NCI-H446 treated with DMSO at 0.1 percent for 48 hours (cell line): ENCODE measurements at regions not wholly inside any gene's neighbourhood (a gene's known extent, or its start where the extent isn't known, plus 50 kb on each side); places are given as distances from the start of the nearest gene placed in this dataset.

Experiments
- DNase-seq: peaks from one replicate; lab custom pipeline; 2025; lab: John Stamatoyannopoulos, UW

DNA sequence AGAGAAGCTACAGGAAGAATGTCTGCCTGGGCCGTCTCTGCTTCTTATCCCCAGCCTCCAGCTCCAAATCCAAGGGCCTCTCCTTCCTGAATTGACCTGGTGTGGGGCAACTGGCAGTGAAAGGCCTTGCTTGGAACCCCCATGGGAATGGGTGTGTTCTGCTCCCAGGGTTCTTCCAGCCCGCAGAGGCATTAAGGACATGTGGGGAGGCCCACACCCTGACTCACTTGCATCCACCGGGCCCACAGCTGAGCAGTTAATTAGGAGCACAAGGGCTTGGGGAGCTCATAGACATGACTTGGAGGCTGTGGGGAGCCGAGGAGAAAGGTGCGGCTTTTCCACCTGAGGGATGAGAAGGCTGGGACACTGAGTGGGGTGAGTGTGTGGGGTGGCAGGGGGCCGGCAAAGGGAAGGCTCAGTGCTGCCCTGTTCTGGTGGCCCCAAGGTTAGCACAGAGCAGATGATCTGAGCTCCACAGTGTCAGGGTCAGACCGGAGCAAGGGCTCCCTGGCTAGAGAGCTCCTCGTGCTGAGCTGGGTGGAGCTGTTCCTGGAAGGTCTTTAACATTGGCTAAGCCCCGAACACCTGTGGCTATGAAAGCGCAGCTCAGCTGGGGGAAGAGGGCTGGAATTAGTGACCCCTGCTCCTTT, 64.5 kb upstream of the NECTIN1 start:
- DNase-seq: no peak

DNA sequence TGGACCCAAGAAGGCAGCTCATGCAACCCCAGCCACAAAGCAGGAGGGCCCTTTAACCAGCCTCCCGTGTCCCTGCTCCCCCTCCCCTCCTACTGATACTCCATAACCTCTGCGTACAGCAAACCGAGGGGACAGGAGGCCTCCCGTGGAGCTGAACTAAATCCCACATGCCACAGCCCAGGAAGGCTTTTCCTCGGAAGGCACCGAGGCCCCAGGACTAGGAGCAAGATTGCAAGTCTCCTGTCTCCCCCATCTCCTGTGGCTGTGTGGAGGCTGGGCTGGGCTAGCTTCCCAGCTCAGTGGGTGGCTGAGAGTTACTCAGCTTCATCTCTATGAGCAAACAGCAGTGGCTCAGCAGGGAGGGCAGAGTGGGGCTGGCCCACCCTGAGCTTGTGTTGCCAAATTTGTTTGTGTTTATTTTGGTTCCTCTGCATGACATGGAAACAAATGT, 62.7 kb upstream of the NECTIN1 start:
- no peak for DNase-seq

DNA sequence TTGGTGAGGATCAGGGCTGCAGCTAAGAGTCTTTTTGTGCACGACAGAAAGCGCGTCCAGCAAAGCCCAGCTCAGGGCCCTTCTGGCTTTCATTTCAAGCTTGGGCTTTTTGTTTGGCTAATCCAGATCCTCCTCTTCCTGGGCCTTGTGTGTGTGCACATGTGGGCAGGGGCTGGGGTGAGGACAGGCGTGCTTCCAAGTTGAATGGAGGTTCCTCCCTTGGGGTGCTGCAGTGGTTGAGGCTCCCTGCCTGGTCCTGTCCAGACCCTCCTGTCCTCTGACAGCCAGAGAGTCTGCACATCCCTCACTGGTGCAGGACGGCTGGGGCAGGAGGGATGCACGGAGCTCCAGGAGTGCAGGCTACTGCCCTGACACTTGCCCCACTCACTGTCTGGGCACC, 62.0 kb upstream of the NECTIN1 start:
- DNase-seq: no peak

DNA sequence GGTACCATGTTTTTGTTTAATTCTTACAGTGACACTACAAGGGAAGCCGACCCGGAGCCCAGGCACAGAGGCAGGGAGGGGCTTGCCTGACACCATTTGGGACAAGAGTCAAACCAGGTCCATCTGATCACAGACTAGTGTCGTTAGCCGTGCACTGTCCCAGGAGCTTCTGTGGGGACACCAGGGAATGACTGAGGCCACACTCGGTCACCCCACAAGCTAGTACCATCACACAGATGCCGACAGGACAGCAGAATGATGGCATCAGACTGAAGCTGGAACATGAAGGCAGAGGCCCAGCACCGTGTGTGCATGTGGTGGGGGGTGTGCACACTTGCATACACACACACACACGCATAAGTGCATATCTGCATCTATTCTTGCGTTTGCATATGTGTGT, 61.5 kb upstream of the NECTIN1 start:
- DNase-seq: no peak

DNA sequence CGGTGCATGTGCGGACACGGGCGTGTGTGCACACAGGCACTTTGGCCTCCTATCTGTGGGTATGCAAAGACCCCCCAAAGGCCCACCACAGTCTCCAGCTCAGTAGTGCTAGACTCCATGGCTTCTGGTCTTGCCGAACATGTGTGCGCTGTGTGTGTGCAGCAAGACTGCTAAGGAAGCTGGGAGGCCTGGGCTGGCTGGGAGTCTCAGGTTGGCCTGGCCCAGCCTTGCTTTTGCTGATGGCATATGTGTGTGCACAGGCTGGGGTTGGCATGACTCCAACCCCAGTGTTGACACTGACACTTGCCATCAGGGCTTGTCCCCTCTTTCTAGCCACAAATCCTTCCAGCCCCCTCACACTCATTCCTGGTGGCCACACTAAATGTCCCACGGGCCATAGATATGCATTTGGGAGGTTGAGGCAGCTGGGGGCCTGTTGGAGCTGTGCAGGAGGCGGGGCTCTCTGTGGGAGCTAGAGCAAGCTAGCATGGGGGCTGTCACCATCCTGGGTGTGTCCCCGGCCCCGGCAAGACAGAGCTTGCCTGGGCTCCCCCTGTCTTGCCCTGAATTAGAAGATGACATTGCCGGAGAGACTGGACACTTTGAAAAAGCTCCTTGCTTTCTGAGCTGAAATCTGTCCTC, 60.9 kb upstream of the NECTIN1 start:
- DNase-seq: no peak

DNA sequence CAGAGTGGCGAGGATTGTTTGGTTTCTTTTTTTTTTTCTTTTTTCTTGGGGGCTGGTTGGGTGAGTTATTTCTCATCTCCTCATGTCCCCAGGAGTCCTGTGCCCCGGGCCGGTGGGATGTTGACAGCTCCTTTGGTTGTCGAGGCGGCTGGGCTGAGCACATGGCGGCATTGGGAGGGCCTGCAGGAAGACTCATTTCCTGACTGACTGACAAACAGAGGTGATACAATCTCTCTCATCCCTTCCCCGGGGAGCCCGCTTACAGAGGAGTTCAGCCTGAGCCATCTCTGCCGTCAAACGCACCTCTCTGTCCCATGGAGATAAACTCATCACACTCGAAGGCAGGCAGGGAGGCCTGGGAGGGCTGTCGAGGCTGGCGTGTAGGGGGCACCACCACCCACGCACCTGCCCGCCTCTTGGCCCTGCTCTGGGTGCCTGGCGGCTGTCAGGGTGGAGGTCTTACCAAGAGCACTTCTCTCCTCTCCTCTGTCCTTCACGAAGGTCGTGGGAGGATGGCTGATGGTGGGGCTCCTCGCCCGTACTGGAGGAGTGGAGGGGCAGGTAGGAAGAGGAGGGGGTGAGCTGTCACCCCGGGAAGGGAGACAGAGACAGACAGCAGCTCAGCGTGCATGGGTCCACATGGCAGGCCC, 60.0 kb upstream of the NECTIN1 start:
- no peak for DNase-seq

DNA sequence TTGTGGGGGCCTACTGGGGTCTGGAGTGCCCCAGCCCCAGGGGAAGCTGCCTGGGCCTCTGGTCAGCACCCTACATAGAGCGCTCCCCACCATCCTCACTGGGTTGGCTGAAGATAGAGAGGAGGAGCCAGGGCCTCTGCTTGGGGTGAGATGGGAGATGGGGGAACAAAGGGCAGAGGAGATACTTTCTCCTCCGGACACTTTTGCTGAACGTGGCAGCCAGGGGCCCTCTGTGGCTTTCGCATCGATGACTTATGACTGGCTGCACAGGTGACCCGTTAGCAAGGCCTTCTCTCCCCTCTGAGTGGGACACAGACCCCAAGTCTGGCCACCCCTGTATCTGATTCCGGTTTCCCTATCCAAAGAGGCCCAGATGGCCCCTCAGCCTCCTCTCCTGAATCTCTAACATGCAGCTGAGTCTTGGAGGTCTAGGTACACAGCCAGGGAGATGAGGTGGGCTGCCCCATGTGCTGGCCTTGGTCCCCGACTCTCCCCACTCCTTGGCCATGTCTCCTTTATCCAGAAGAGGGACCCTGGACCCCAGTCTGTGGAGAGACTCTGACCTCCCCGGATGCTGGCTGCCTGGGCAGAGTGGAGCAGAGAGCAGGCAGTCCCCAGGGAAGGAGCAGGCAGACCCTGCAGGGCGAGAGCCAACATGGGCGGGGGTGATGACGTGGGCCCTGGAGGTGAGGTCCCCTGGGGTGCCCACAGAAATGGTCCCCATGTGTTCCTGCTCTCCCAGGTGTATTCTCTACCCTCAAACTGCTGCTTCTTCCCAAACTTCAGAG, 59.3 kb upstream of the NECTIN1 start:
- no peak for DNase-seq

DNA sequence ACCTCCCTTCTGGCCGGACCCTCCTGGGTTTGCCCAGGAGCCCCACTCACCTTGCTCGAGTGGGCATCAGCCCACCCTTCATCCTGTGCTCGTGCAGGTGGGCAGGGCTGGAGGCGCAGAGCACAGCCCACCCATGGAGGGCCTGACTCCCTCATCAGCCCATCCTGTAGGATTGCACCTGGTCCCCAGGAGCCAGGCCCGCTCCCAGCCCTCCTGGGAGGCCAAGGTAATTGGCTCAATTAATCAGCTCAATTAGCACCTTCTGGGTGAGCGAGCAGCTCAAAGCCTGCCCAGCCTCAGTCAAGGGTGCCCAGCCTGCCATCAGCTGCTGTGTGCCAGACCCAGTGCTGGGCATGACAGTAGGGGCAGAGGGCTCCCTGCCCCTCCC, 58.1 kb upstream of the NECTIN1 start:
- no peak for DNase-seq

DNA sequence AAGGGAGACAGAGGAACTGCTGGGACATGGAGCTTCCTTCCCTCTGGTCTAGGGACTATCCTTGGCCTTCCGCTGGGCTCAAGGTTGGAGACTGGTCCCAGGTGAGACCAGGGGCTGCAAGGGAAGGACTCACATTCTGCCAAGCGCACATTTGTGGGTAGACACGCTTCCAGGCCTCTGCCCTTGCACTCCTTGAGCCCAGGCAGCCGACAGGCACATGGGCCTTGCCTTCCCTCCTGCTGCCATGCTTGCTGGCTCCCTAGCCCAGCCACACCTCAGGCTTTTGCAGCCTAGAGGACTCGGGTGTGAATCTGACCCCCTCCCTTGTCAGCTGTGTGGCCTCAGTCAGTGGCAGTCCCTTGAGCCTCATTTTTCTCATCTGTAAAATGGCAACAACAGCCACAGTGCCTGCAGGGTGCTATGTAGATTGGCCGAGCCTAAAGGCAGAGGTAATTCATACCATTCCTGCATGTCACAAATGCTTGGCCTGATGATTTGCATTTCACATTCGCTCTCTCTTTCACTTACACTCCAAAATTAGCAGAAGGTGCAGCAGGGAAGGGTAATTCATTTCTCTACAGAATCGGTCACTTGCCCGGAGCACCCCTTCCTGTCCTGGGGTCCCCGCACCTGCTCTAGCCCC, 57.6 kb upstream of the NECTIN1 start:
- DNase-seq: no peak

DNA sequence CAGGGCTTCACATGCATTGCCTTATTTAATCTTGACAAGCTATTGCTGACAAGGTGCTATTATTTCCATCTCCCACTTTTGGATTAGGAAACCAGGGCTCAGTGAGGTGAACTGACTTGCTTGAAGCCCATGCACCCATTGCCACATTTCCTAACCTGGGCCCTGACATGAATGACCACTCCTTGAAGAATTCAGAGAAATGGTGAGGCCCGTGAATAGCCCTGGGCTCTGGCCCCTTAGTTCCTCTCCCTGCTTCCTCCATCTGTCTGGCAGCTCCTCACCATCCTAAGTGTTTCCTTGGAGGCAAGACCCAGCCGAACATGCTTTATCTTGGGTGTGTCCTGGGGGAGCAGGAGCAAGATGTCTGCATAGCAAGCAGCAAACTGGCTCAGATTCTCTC, 56.1 kb upstream of the NECTIN1 start:
- DNase-seq: no peak

DNA sequence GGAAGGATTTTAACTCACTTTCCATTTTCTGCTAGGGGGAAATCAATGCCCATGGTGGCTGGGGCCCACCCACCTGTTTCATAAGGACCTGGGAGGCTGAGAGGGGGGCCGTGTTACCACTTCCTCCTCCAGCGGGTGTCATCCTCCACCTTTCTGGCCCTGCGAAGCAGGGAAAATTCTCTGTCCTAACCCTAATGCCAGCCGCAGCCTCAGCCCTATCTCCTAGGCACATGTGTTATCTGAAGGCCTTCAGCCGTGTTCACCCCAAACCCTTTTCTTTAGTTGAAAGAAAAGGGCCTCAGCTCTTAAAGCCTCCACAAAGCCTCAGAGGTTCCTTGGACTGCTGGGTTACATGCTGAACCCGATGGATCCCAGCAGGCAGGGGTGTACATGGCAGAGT, 55.4 kb upstream of the NECTIN1 start:
- no peak for DNase-seq

DNA sequence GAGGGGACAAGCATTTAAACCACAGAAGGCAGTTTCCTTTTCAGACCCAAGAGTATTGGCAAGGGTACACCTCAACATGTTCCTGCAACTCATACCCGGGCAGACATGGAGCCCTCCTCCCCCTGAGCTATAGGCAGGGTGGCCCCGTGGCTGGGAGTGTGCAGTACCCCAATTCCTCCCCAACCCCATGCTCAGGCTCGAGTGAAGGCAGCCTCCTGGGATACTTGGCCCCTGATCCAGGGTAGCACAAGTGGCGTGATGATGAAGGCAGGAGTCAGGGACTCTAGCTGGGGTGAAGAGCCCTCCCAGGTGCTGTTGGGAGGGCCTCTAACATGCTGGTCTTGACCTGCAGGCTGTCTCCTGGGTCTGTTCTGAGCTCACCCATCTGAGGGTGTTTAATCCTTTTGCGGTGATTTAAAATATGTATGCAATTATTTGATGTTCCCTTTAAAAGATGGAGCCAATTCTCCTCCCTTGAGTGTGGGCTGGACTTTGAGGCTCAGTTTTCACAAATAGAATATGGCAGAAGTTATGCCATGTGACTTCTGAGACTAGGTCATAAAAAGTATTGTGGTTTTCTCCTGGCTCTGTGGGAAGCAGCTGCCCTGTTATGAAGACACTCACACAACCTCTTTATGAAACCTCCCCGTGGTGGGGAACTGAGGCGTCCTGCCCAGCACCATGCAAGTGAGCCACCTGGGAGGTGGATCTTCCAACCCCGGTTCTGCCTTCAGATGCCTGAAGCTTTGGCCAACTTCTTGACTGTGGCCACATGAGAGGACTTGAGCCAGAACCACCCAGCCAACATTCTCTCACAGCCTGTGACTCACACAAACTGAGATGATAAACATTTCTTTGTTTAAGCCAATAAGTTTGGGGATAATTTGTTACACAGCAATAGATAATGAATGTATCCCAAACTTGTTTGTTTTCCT, 54.7 kb upstream of the NECTIN1 start:
- no peak for DNase-seq

DNA sequence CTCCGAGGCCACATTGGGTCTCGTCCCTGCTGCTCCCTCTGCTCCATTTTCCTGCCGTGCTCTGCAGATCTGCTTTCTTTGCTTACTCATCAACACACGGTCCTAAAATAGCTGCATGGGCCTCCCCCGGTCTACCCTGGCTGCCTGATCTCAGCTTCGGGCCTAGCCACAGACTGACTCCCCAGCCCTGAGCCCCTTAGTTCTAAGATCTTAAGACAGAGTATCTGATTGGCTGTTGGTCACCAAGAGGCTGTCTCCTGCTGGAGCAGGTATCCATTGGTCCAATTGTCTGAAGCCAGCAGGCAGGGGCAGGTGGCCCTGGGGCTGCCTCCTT, 53.7 kb upstream of the NECTIN1 start:
- no peak for DNase-seq

DNA sequence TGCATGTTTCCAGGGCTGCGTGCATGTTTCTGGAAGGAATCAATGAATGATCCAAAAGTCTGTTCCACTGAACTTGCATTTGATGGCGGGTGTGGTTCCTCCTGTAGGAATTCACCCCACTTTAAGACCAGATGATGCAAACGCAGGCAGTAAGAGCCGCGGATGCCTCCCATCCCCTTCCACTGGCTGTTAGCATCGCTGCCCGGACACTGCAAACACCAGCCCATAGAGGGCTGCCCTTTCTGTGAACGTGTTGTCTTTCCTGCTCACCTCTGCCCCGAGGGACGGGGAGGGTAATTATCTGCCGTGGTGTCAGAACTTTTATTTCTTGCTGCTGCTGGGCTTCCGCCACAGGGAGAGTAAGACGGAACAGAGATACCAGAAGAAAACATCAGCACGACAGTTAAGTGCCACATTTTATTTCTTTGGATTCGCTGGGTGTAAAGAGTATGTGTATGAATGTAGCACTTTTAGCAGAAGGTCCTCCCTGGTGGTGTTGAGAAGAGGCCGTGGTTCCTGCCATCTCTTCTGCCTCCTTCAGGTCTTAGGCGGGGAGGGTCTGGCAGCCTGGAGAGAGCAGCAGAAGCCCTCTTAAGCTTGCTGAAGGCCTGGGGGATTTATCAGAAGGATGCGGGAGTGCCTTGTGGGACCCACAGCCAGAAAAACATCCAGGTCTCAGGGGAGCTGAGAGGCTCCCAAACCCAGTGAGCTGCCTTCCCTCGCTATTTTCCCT, 53.2 kb upstream of the NECTIN1 start:
- no peak for DNase-seq

DNA sequence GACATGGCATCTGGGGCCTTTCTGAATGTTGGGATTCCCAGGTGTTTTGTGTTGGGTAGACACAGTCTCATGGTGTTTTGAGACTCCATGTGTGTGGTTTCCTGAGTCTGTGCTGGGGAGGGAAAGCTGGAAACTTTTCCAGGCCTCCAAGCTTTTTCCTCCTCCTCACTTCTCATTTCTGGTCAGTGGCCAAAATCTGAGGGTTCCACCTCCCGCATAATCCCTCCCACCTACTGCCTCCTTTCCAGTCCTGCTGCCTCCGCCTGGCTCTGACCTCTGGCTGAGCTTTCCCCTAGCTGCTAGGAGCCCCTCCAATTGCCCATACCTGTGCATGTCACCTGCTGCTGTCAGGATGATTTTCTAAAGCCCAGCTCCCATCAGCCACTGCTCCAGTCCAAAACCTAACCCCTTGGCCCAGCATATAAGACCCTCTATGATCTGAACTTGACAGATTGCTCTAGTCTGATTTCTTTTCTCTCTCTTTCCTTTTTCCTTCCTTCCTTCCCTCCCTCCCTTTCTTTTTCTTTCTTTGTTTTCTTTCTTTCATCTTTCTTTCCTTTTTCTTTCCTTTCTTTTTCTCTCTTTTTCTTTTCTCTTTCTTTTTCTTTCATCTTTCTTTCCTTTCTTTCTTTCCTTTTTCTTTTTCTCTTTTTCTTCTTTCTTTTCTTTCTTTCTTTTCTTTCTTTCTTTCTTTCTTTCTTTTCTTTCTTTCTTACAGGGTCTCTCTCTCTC, 51.4 kb upstream of the NECTIN1 start:
- DNase-seq: no peak

DNA sequence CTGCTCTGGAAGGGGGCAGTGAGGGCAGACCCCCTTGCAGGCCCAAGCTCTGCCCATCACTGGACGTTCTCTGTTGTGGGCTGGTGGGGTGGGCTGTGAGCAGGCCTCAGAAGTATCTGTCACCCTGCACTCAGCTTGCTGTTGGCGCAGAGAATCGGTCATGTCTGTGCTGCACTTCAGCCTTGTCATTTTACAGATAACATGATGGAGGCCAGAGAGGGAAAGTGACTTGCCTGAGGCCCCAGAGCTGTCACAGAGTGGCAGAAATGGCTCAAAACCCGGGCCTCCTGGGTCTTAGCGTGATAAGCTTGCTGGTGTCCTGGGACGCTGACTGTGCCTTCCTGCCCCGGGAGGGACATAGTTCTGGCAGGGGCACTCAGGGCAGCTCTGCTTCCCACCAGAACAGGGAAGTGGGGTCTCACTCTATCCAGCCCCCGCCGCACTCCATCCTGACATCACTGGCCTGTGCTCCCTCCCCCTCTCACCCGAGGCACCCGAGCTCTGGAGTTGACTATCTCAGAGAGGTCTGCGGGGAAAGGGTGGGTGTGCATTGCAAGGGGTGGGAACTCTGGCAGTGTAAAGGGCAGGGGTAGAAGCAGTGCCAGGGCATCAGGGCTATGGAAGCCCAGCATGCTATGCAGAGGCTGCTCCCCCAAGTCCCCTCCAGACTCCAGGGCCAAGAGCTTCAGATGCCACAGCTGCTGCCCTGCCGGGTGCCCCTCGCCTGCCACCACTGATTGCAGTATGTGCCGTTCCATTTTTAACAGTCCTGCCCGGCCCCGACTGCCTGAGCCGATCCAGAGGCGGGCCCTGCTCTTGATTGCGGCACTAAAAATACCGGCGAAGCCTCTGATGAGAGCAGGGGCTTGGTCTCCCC, 50.4 kb upstream of the NECTIN1 start:
- DNase-seq: no peak
